GM19240 (cell line): ENCODE measurements at regions not wholly inside any gene's neighbourhood (a gene's known extent, or its start where the extent isn't known, plus 50 kb on each side); places are given as distances from the start of the nearest gene placed in this dataset.
"Not testable (repeated sequence)": the region's sequence is repeated elsewhere in the genome, so short reads cannot be mapped to it uniquely, and the experiment has no call there.

ENCODE experiments used
- DNase-seq: peaks from one replicate; pipeline ENCODE4 v3.0.0; 2011; ENCODE audit warnings: low spot score; ENCODE audit not compliant: insufficient read length

DNA sequence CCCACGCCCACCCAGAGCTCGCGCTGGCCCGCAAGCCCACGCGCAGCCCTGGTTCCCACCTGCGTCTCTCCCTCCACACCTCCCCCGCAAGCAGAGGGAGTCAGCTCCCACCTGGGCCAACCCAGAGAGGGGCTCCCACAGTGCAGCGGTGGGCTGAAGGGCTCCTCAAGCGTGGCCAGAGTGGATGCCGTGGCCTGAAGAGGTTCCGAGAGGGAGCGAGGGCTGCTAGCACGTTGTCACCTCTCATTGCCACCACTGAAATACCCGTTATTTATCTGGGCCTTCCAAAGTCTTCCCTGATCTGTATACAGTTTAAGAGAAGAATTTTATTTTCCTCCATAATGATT is 88.3 kb upstream of the MYLIP start:
- no peak for DNase-seq

DNA sequence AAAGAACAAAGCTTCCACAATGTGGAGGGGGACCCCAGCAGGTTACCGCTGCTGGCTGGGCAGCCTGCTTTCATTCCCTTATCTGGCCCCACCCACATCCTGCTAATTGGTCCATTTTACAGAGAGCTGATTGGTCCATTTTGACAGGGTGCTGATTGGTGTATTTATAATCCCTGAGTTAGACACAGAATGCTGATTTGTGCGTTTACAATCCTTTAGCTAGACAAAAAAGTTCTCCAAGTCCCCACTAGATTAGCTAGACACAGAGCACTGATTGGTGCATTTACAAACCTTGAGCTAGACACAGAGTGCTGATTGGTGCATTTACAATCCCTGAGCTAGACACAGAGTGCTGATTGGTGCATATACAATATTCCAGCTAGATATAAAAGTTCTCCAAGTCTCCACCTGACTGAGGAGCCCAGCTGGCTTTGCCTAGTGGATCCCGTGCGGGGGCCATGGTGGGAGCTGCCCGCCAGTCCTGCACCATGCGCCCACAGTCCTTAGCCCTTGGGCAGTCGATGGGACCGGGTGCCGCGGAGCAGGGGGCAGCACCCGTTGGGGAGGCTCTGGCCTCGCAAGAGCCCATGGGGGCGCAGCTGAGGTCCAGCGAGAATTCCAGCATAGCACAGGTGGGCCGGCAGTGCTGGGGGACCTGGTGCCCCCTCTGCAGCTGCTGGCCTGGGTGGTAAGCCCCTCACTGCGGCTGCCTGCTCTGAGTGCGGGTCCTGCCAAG is 88.8 kb upstream of the MYLIP start:
- DNase-seq: not testable (repeated sequence)

DNA sequence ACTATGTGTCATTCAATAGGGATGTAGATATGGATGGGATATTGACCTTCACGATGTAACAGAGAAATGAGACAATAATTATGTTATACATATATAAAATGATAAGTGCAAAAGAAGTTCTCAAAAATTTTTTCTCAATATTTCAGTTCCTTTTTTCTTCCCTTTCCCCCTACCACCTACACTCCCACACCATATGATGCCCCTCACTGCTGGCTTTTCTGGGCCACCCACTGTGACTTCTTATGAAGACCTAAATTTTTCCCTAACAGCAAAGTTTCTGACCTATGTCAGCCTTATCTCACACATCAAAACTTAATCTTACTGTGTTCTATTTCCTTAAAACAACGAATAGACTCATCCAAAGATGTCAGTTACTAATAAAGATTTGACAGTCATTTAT is 89.9 kb upstream of the MYLIP start:
- no peak for DNase-seq

DNA sequence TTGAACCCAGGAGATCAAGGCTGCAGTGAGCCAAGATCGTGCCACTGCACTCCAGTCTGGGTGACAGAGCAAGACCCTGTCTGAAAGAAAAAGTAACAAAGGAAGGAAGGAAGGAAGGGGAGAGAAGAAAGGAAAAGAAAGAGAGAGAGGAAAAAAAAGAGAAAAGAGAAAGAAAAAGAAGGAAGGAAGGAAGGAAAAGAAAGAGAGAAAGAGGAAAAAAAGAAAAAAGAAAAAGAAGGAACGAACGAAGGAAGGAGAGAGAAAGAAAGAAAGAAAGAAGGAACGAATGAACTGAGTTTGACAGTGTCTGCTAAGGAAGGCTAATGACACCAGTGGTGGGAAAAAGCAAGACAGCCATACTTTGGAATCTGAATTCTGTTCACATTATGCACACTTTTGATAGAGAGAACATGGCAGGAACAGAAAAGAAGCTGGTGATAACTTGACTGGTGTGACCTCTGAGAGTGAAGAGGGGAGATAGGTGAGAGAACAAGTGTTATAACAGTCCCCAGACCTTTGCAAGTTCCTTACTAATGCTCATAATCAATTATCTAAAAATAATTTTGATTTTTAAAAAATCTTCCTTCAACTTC is 93.3 kb upstream of the MYLIP start:
- DNase-seq: no peak

DNA sequence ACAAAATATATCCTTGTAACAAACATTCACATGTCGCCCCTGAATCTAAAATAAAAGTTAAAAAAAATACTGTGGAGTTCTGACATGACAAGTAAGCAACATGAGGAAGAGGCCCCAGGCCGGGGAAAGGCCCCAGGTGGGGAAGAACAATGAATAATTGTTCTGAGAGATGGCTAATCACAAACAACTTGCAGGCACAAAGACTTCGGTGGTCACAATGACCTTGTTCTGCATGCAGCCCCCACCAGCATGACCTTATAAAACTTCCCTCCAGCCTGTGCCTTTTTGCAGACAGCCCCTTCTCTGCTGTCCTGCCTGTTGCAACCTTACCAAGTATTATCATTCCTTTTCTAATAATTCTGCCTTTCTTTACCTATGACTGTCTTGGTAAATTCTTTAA is 95.7 kb upstream of the MYLIP start:
- DNase-seq: no peak

DNA sequence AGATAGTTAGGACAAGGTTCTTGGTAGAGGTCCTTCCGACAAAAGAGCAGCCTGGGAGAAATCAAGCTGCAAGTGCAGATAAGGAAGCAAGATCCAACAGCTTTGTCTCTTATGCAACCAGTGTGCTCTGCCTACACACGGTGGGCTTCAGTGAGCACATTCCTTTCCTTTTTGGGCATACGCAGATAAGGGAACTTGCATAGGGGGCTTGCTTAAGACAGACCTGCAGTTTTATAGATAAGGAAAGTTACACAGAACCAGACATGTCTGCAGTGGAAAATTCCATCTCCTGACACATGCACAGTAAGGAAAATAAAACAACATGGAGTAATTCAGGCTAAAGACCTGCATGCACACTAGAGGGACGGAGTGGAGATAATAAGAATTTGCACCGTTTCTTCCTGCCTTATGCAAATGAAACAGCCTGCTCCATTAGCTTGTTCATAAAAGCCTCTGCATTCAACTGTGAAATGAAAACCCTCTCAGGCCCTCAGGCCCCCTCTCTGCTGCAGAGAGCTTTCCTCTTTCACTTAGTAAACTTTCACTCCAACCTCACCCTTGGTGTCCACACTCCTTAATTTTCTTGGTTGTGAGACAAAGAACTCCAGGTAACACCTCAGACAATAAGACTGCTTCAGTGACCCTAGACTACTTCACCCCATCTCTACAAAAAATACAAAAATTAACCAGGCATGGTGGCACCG is 97.5 kb upstream of the MYLIP start:
- no peak for DNase-seq

DNA sequence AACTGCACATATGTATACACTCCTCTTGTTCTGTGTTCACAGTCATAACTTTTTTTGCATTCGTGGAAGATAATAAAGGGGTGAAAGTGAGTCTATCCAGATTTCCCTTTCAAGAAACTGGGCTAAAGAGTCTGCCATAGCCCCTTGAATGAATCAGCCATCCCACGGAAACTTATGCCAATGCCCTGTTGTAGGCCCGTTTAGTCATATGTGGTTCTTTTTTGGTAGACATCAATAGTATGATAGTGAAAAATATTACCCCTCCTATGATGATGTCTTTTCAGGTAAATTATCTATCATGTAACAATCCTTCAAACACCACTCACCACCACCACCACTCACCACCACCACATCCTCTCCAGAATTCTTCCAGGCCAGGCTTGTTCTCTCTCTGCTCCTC is 99.9 kb upstream of the MYLIP start:
- DNase-seq: no peak

DNA sequence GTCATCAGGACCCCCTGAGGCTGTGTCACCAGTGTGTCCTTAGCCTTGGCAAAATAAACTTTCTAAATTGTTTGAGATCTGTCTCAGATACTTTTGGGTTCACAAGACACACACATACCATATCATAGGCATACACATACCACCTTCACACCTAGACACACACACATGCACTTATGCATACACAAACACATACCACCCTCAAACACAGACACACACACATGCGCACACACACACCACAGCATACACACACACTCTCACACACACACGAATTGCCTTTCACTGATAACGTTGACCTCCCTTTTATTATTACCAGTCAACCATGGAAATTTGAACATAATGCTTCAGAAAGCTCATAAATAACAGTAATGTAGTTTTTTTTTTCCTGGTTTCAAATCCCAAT is 108.6 kb upstream of the MYLIP start:
- no peak for DNase-seq

DNA sequence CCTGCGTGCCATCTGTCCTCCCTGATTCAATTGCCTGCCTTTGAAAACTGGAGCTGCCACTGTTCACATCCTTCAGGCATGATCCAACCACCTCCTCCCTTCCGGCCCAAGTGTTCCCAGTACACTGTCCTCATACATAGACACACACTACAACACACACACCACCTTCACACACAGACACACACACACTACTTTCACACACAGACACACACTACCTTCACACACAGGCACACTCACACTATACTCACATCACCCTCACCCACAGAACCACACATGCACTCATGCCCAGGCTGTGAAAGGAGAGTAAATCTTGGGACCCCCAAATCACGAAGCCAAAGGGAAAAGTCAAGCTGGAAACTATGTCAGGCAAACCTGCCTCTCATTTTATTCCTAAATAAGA is 109.4 kb upstream of the MYLIP start:
- no peak for DNase-seq

DNA sequence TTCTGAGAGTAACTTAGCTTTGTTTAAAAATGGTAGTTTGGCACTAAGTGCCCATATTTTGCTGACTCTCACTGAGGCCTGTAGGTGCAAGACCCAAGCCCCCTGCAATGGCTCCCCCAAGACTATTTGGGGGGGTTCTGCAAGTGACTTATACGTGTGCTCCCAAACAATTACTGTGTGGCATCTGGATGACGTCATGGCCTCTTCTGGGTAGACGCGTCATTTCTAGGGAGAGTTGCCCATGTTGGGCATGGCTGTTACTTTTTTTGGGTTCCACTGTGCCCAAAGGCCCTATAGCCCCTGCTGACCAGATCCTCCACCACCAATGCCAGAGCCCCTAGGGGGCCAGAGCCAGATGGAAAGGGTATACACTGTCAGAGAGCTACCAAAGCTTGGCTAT is 110.3 kb upstream of the MYLIP start:
- DNase-seq: no peak

DNA sequence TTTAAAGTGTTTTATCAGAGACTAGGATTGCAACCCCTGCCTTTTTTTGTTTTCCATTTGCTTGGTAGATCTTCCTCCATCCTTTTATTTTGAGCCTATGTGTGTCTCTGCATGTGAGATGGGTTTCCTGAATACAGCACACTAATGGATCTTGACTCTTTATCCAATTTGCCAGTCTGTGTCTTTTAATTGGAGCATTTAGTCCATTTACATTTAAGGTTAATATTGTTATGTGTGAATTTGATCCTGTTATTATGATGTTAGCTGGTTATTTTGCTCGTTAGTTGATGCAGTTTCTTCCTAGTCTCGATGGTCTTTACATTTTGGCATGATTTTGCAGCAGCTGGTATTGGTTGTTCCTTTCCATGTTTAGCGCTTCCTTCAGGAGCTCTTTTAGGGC is 114.6 kb upstream of the MYLIP start:
- not testable (repeated sequence) for DNase-seq

DNA sequence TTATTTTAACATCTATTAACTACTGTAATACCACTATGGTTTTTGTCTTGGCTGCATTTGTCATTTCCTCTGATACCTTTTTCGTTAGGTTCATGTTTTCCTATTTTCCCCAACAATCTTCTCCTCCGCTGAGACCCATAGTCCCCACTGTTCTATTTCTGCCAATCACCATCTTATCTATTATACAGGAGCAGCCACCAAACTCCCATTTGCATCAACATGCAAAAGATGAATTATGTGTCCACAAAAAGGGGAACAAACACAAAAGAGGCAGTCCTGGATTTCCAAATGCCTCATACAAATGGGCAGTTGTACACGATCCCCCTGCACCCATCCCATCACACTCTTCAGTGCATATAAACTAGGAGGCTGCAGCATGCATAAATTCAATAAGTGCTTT is 121.7 kb upstream of the MYLIP start:
- no peak for DNase-seq

DNA sequence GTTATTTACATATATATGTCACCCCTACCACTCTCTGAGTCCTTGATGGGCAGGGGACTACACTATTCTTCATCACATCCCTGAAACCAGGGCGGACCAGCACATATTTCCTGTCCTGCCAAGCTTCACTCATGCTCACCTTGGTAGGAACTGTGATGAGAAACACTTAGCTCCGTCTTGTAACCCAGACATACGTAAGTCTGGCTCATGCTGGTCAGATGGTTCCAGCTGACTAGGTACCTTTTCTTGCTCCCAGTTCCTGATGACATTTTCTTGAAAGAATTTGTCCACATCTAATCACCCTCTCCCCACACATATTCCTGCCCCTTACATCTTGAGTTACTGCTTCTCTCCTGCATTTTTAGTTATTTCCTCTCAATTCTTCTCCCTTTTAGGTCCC is 122.2 kb upstream of the MYLIP start:
- no peak for DNase-seq

DNA sequence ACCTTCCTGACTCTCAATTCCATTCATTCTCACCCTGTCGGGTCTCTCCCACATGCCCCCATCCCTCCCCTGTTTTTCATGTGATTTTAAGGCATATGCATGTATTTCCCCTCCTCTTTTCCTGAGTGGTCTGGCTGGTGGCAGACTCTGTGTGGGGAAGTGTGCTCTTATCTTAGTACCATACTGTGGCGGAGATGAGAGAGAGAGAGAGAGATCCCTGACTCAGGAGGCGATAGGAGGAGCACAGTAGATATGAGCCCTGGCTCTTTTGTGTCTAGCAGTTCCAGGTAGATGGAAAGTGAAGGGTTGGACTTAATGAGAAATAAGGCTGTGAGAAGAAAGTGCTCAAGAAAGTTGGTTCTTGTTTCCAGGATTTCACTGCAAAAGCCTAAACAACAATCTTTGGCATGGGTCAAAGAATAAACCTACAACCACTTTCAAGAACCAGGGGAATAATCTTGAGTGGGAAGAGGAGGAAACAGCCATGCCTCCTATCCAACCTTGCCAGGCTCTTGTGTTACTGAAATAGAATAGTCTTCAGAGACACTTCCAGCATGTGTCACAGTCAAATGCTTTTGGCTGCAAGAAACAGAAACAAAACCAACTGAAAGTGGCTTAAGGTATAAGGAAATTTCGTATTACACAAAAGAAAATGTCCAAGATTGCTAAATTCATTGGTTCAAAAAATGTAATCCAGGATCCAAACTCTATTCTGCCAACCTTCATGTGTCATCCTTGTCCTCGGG is 123.8 kb upstream of the MYLIP start:
- no peak for DNase-seq

DNA sequence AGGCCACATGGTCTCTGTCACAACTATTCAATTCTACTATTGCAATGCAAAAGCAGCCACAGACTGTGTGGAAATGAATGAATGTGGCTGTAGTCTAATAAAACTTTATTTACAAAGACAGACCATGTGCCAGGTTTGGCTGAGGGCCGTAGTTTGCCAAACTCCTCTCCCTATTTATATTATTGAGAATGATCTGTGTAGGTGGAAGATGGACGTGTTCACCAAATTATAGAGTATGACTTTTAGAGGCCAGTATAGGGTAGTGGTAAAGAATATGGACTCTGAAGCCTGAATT is 125.7 kb upstream of the MYLIP start:
- no peak for DNase-seq

DNA sequence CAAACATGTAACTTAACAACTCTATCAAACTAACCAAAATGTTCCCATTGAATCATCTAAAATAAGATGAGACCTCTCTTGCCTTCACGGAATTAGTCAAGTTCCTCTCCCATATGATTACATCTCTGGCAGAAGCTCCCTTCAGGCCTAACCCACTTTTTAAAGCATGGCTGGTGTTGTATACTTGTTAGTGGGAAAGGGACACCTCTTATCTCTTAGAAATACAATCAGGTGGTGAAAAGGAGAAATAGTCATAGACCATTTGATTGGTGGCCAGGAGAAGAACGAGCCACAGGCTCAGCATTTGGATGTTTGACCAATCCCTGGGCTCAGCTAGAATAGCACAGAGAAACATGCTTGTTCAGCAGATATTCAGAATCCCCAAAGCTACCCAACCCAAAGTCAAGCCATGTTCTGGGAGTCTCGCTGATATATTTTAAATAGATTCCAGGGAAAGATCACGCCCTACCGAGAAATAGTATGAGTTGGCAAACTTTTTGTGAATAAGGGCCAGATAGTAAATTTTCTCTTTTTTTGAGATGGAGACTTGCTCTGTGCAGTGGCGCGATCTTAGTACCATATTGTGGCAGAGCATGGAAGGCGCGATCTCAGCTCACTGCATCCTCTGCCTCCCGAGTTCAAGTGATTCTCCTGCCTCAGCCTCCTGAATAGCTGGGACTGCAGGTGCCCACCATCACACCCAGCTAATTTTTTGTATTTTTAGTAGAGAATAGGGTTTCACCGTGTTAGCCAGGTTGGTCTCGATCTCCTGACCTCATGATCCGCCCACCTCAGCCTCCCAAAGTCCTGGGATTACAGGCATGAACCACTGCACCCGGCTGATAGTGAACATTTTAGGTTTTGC is 126.3 kb upstream of the MYLIP start:
- DNase-seq: no peak

DNA sequence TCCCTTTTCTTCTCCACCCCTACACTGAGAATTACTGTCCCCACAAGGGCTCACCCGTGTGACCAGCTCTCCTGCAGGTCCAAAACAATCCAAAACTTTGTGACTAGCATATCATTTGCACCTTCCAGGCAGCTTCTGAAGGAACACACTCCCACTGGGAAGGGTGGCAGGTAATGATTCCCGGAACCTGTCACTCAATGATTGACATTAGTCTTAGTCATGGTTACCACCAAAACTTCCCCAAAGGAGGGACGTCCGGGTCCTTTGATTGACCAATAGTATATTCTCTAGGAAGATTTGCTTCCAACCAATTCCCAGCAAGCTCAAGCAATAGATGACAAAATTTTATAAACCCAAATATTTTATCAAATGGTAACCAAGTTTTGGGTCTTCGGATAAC is 127.7 kb upstream of the MYLIP start:
- DNase-seq: no peak

DNA sequence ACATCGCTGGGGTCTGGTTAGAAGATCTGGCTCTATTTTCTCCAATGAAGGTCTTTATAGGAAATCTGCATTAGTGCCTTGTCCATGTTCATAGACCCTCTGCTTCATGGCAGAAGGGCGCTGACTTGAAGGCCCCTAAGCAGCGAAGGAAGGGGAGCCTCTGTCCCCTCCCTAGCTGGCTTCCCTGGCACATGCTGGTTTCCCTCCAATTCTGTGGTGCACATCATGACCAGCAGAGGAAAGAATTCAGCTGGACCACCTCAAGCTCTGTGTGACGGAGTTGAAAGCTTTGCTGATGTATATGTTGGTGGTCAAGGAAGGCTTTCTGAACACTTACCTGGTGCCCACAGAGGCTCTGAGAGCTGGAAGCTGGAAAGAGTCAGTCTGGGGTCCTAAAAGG is 129.7 kb upstream of the MYLIP start:
- no peak for DNase-seq

DNA sequence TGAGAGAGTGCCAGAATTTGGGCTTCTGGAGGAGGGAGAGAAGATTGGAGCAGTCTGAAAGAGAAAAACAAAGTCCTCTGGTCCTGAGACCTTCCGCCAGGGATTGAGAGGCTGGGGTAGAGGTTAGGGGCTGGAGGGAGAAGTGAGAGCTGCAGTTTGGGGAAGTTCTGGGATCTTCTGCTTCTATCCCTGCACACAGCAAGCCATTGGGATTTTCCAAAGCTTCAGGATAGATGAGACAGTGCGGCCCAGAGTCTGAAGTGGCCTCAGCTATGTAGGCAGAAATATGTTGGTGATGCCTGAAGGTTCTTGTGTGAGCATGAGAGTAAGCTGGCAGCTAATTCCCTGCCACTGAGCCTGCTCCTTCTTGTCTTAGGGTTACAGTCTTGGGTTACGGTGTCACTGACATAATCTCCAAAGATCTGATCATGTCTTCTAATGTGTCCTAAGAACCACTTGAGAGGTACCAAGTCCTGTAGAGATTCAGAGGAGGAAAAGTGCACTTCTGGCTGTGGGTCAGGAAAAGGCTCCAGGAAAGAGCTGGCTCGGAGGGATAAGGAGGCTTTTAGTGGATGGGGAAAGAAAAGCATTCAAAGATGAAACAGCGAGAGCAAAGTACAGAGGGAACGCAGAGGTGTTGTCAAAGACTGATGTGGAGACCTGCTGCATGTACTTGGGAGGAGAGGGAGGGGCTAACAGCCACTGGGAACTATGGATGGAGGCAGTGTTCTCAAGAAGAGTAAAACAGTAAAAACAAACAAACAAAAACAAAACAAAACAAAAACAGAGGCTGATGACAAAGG is 131.1 kb upstream of the MYLIP start:
- no peak for DNase-seq

DNA sequence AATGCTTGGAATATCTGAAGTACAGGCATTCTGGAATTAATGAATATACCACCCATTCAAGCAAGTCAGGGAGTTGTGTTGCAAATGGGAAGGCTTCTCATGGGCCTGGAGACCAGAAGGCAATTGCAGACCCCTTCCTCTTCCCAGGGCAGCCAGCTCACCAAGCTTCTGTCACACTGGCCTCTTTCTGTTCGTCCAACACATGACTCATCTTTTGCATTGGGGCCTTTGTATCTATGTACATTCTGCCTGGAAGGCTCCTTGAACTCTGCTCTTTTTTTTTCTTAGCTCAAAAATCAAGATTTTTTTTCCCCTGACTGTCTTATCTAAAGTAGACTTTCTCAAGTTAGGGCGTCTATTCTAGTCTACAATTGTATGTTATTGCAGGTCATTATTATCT is 132.9 kb upstream of the MYLIP start:
- no peak for DNase-seq

DNA sequence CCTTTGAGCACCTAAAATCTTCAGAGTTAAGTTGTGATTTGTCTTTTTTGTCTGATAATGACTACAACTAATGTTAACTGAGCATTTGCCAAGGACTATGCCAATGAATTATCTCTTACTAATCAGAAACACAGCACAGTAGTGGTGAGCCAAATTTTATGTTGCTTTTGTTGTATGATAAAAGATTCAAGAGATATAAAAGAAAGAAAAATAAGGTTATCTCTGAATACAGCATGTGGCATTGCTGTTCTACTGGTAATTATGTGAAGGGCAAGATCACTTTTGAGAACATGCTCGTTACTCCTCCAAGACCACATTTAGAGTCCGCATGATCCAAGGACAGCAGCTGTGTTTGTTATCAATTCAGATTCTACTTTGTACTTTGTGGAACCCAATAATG is 133.4 kb upstream of the MYLIP start:
- no peak for DNase-seq
